Panc1 (cell line): ENCODE measurements at regions not wholly inside any gene's neighbourhood (a gene's known extent, or its start where the extent isn't known, plus 50 kb on each side); places are given as distances from the start of the nearest gene placed in this dataset.

Experiments used
- ATAC-seq: fragments of 200-7000 bp; cut with Tn5 transposase; 2 replicates; pipeline ENCODE4 v1.9.1; 2020; ENCODE audit warnings: mild to moderate bottlenecking, moderate library complexity
- BruUV-seq: library from RNA; stranded (reverse); fragments of 400-500 nt; replicated peaks from 2 replicates; lab custom pipeline; 2021; lab: Mats Ljungman, UMichigan
- CTCF ChIA-PET: fragments of 300-600 bp; sonication (Branson Sonifier 250); formaldehyde crosslinking; loops from one replicate; lab custom pipeline; 2022; ENCODE audit warnings: antibody characterized with exemption; lab: Charles Lee
- POLR2A ChIA-PET: fragments of 300-600 bp; sonication (Branson Sonifier 250); formaldehyde crosslinking; loops from one replicate; lab custom pipeline; 2022; ENCODE audit warnings: antibody characterized with exemption; lab: Charles Lee
- DNase-seq: peaks from one replicate; pipeline ENCODE4 v3.0.0-alpha.2; 2010; ENCODE audit warnings: low read depth, low spot score
- H3K27ac ChIP-seq: 2 replicates; pipeline ENCODE4 v1.5.1; 2011; ENCODE audit warnings: mild to moderate bottlenecking, low read length, inconsistent platforms
- H3K27me3 ChIP-seq: fragments of 200-500 bp; sonication (Bioruptor generic); 2 replicates; pipeline ENCODE4 v1.6.0; 2014; ENCODE audit warnings: low read length, inconsistent platforms; ENCODE audit not compliant: control insufficient read depth, insufficient read depth
- H3K36me3 ChIP-seq: fragments of 200-500 bp; sonication (Bioruptor generic); 2 replicates; pipeline ENCODE4 v1.5.1; 2014; ENCODE audit warnings: inconsistent platforms, mild to moderate bottlenecking, low read length, moderate library complexity; ENCODE audit not compliant: control insufficient read depth, insufficient read depth
- H3K4me1 ChIP-seq: 2 replicates; pipeline ENCODE4 v1.5.1; 2011; ENCODE audit warnings: inconsistent platforms, mild to moderate bottlenecking, low read length, moderate library complexity; ENCODE audit not compliant: control insufficient read depth, insufficient read depth
- H3K4me3 ChIP-seq, 2 experiments: 2 replicates each; pipeline ENCODE4 v1.5.1; 2011 to 2012; ENCODE audit warnings: low read depth in 2 of 2, low read length in 2 of 2, mild to moderate bottlenecking in 2 of 2, inconsistent platforms in 1 of 2, moderate library complexity in 1 of 2
- H3K9me3 ChIP-seq: fragments of 200-500 bp; sonication (Bioruptor generic); 2 replicates; pipeline ENCODE4 v1.5.1; 2014; ENCODE audit warnings: low read depth, mild to moderate bottlenecking, inconsistent platforms, low read length, moderate library complexity; ENCODE audit not compliant: control insufficient read depth, insufficient read depth
- POLR2AphosphoS5 ChIP-seq: IDR thresholded peaks from 2 replicates; pipeline ENCODE4 v1.6.1; 2012; ENCODE audit warnings: mild to moderate bottlenecking, low read depth, low read length, moderate library complexity
- SIN3A ChIP-seq: IDR thresholded peaks from 2 replicates; pipeline ENCODE4 v1.6.1; 2012; ENCODE audit warnings: low read depth, mild to moderate bottlenecking, low read length, moderate library complexity, borderline replicate concordance; ENCODE audit not compliant: insufficient read depth
- TCF7L2 ChIP-seq: IDR thresholded peaks from 2 replicates; pipeline ENCODE4 v1.6.1; 2011; ENCODE audit warnings: mild to moderate bottlenecking, low read depth, low read length, inconsistent platforms
- in situ Hi-C: cut with HindIII; loops from 2 replicates; pipeline ENCODE4 v1.10.0; 2016; ENCODE audit warnings: low sequenced_read_pairs, low pct_unique_long_range_greater_than_20kb
- intact Hi-C: fragments of 100-400 bp; cut with micrococcal nuclease; formaldehyde crosslinking; loops from one replicate; pipeline ENCODE4 v1.10.0; 2022; ENCODE audit not compliant: unreplicated experiment
- TF ChIP-seq, protein P1 (sequence below), 2 experiments: IDR thresholded peaks; 2 replicates each; pipeline ENCODE4 v1.6.1; 2011 to 2012; ENCODE audit warnings: low read depth in 2 of 2, control low read depth in 1 of 2, low read length in 1 of 2, mild to moderate bottlenecking in 1 of 2, moderate library complexity in 1 of 2; ENCODE audit not compliant: insufficient read depth in 1 of 2
- TF ChIP-seq, protein P2 (sequence below): fragments of 450-650 bp; IDR thresholded peaks from 2 replicates; pipeline ENCODE4 v1.5.1; 2017; ENCODE audit warnings: mild to moderate bottlenecking

DNA sequence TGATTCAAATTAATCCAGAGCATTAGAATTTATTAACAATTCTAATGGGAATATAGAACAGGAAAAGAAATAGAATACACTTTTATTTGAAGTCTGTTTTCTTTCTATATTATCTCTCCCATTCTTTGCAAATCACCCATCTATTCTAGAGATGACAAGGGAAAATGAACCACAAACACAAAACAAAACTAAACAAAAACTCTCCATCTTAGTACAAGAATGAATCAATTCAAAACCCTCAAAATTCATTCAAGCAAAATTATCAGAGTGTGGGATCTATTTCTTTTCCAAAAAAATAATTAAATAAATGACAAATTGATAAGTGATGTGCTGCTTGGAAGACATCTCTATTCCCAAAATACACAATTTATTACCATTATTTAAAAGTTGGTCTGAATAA, 400.1 kb upstream of the NWD2 start:
- BruUV-seq = no TSS peak

DNA sequence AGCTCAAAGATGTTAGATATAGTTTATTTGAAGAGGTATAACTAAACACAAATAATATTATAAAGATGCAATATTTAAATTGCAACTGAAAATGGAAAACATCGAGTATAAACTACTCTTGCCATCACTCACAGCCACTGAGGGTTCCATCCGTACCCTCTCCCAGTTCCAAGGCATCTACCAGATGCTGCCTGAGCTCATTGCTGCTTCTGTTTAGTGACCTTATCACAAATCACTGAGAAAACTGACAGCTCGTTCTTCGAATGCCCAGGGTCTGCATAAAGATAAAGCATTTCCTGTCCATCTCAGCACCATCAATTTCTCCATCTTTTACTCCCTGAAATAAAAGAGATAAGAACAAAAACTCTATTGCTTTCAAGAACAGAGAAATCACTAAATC, 391.7 kb upstream of the NWD2 start:
- CTCF ChIA-PET = no interaction called here
- POLR2A ChIA-PET = no interaction called here

More for the DNA sequence above, 400.1 kb upstream of the NWD2 start:
- DNase-seq = no peak
- intact Hi-C loops = no loop called here
- Histone ChIP-seq H3K27me3 (no peaks in the 10 kb centered on the region), H3K27ac (no peak overlapping the region), H3K36me3 (no peaks in the 10 kb centered on the region), H3K4me3 (no peak overlapping the region), H3K4me1 (no peaks in the 10 kb centered on the region), H3K9me3 (no peaks in the 10 kb centered on the region)
- ChIA-PET POLR2A (no interaction called here), CTCF (no interaction called here)
- no peak for TF ChIP-seq SIN3A
- TF ChIP-seq, protein P1, sequence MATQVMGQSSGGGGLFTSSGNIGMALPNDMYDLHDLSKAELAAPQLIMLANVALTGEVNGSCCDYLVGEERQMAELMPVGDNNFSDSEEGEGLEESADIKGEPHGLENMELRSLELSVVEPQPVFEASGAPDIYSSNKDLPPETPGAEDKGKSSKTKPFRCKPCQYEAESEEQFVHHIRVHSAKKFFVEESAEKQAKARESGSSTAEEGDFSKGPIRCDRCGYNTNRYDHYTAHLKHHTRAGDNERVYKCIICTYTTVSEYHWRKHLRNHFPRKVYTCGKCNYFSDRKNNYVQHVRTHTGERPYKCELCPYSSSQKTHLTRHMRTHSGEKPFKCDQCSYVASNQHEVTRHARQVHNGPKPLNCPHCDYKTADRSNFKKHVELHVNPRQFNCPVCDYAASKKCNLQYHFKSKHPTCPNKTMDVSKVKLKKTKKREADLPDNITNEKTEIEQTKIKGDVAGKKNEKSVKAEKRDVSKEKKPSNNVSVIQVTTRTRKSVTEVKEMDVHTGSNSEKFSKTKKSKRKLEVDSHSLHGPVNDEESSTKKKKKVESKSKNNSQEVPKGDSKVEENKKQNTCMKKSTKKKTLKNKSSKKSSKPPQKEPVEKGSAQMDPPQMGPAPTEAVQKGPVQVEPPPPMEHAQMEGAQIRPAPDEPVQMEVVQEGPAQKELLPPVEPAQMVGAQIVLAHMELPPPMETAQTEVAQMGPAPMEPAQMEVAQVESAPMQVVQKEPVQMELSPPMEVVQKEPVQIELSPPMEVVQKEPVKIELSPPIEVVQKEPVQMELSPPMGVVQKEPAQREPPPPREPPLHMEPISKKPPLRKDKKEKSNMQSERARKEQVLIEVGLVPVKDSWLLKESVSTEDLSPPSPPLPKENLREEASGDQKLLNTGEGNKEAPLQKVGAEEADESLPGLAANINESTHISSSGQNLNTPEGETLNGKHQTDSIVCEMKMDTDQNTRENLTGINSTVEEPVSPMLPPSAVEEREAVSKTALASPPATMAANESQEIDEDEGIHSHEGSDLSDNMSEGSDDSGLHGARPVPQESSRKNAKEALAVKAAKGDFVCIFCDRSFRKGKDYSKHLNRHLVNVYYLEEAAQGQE (IDR thresholded peaks at IDR 0.05; ENCODE audit: insufficient read depth in 1 of 2, low read depth in 2 of 2, low read length in 1 of 2) = no peak
- no peak for TF ChIP-seq POLR2AphosphoS5
- TF ChIP-seq TCF7L2 = no peak
- TF ChIP-seq, protein P2, sequence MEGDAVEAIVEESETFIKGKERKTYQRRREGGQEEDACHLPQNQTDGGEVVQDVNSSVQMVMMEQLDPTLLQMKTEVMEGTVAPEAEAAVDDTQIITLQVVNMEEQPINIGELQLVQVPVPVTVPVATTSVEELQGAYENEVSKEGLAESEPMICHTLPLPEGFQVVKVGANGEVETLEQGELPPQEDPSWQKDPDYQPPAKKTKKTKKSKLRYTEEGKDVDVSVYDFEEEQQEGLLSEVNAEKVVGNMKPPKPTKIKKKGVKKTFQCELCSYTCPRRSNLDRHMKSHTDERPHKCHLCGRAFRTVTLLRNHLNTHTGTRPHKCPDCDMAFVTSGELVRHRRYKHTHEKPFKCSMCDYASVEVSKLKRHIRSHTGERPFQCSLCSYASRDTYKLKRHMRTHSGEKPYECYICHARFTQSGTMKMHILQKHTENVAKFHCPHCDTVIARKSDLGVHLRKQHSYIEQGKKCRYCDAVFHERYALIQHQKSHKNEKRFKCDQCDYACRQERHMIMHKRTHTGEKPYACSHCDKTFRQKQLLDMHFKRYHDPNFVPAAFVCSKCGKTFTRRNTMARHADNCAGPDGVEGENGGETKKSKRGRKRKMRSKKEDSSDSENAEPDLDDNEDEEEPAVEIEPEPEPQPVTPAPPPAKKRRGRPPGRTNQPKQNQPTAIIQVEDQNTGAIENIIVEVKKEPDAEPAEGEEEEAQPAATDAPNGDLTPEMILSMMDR = no peak
- in situ Hi-C loops = no loop called here
- no peak for ATAC-seq

More for the DNA sequence above, 391.7 kb upstream of the NWD2 start:
- no peaks in the 10 kb centered on the region for H3K36me3 ChIP-seq
- H3K4me1 ChIP-seq = no peaks in the 10 kb centered on the region
- TF ChIP-seq TCF7L2 (no peak), SIN3A (no peak)
- TF ChIP-seq, protein P2 = no peak
- TF ChIP-seq, protein P1 (IDR thresholded peaks at IDR 0.05; ENCODE audit: insufficient read depth in 1 of 2, low read depth in 2 of 2, low read length in 1 of 2) = no peak
- no TSS peak for BruUV-seq
- DNase-seq (no peak), ATAC-seq (no peak)
- H3K27ac ChIP-seq = no peak overlapping the region
- in situ Hi-C loops = no loop called here
- intact Hi-C loops = no loop called here
- H3K4me3 ChIP-seq = no peak overlapping the region
- H3K27me3 ChIP-seq = no peaks in the 10 kb centered on the region
- H3K9me3 ChIP-seq = no peaks in the 10 kb centered on the region
